Sigmoid colon (tissue), 6 donors: ENCODE measurements at regions not wholly inside any gene's neighbourhood (a gene's known extent, or its start where the extent isn't known, plus 50 kb on each side); places are given as distances from the start of the nearest gene placed in this dataset.

Experiments used
- DNase-seq: peaks from one replicate; pipeline ENCODE4 v3.0.0-alpha.2; 2019
- H3K27ac ChIP-seq, 4 donors: fragments of 200-600 bp; sonication (generic); one replicate each; pipeline ENCODE4 v1.5.1; 2016 to 2019; ENCODE audit warnings: mild to moderate bottlenecking in 1 of 4
- H3K27me3 ChIP-seq, 3 donors: fragments of 200-600 bp; sonication (generic); one replicate each; pipeline ENCODE4 v1.5.1; 2019; ENCODE audit warnings: mild to moderate bottlenecking in 1 of 3
- H3K36me3 ChIP-seq, 4 donors: fragments of 200-600 bp; sonication (generic); one replicate each; pipeline ENCODE4 v1.5.1; 2016 to 2019
- H3K4me1 ChIP-seq, 4 donors: fragments of 200-600 bp; sonication (generic); one replicate each; pipeline ENCODE4 v1.5.1; 2017 to 2019
- H3K4me3 ChIP-seq, 4 donors: fragments of 200-600 bp; sonication (generic); one replicate each; pipeline ENCODE4 v1.5.1; 2017 to 2019; ENCODE audit warnings: mild to moderate bottlenecking in 2 of 4, moderate library complexity in 1 of 4
- H3K9me3 ChIP-seq, 4 donors: fragments of 200-600 bp in 3 of 4; sonication (generic) in 3 of 4; one replicate each; pipeline versions ENCODE4 v1.5.1 to v1.6.1; 2013 to 2019
- CTCF ChIP-seq, 4 experiments: fragments of 450-650 bp in 3 of 4; fragments of 200-600 bp in 1 of 4; IDR thresholded peaks; one replicate each; pipeline ENCODE4 v1.5.1; 2016 to 2019; ENCODE audit warnings: antibody characterized with exemption in 4 of 4, mild to moderate bottlenecking in 3 of 4, moderate library complexity in 2 of 4
- EP300 ChIP-seq, 4 donors: sonication (generic); formaldehyde crosslinking; IDR thresholded peaks; one replicate each; pipeline ENCODE4 v1.6.1; 2017; ENCODE audit warnings: antibody characterized with exemption in 4 of 4
- POLR2A ChIP-seq, 2 donors: fragments of 450-650 bp; IDR thresholded peaks; one replicate each; pipeline ENCODE4 v1.6.1; 2016; ENCODE audit warnings: antibody characterized with exemption in 2 of 2, mild to moderate bottlenecking in 2 of 2, moderate library complexity in 2 of 2
- POLR2AphosphoS5 ChIP-seq, 4 donors: sonication (generic); formaldehyde crosslinking; IDR thresholded peaks; one replicate each; pipeline ENCODE4 v1.6.1; 2017; ENCODE audit warnings: antibody characterized with exemption in 4 of 4
- WGBS, 2 donors: extraction: QIAGEN DNeasy Blood & Tissue Kit; methylation state at CpG; one replicate each; pipeline ENCODE4 v1.1.7; 2013; 5-methylcytosine and 5-hydroxymethylcytosine counted together
- intact Hi-C: fragments of 100-400 bp; cut with DNase I; formaldehyde crosslinking; loops from one replicate; pipeline ENCODE4 v1.15.1; 2023
- donor health status: healthy with polysubstance abuse.
- donor health status: healthy.

- H3K4me3 ChIP-seq, result no peak overlapping the region
- no peak for DNase-seq
- H3K4me1 ChIP-seq, result peaks cover 0 to 36% (median 7%) of the 10 kb centered on the region in 4 donors
- intact Hi-C loops, result no loop called here
- H3K27ac ChIP-seq, result no peak overlapping the region
- H3K27me3 ChIP-seq, result no peaks in the 10 kb centered on the region
- H3K36me3 ChIP-seq, result no peaks in the 10 kb centered on the region
- no peak for TF ChIP-seq CTCF (IDR thresholded peaks at IDR 0.05)
- no peak for TF ChIP-seq POLR2A (IDR thresholded peaks at IDR 0.05)
- no peak for TF ChIP-seq POLR2AphosphoS5 (IDR thresholded peaks at IDR 0.05)
- TF ChIP-seq EP300 (IDR thresholded peaks at IDR 0.05), result no peak
- no peaks in the 10 kb centered on the region for H3K9me3 ChIP-seq
- 58 to 72% methylated on average over 14 of the region's 14 CpGs for WGBS, 2 donors
Measured at GRCh38 chr5:159514229-159514810, 184.0 kb upstream of the IL12B start.

- no peaks in the 10 kb centered on the region for H3K27me3 ChIP-seq
- H3K27ac ChIP-seq, result no peak overlapping the region
- TF ChIP-seq POLR2A (IDR thresholded peaks at IDR 0.05), result no peak
- TF ChIP-seq CTCF (IDR thresholded peaks at IDR 0.05), result no peak
- no peak for TF ChIP-seq EP300 (IDR thresholded peaks at IDR 0.05)
- no peak for TF ChIP-seq POLR2AphosphoS5 (IDR thresholded peaks at IDR 0.05)
- peaks cover 0 to 27% (median 7%) of the 10 kb centered on the region in 4 donors for H3K4me1 ChIP-seq
- no peak overlapping the region for H3K4me3 ChIP-seq
- H3K36me3 ChIP-seq, result no peaks in the 10 kb centered on the region
- intact Hi-C loops, result no loop called here
- H3K9me3 ChIP-seq, result no peaks in the 10 kb centered on the region
- WGBS, 2 donors, result 74 to 85% methylated on average over 4 of the region's 4 CpGs
- no peak for DNase-seq
Measured at GRCh38 chr5:159515197-159515596, 184.9 kb upstream of the IL12B start.

GRCh38 chr5:159515909-159516415 is 185.7 kb upstream of the IL12B start:
- WGBS, 2 donors, result 31 to 36% methylated on average over 10 of the region's 10 CpGs
- no peak for DNase-seq

GRCh38 chr5:159518371-159518770 is 188.1 kb upstream of the IL12B start:
- H3K4me3 ChIP-seq, result no peak overlapping the region
- H3K36me3 ChIP-seq, result no peaks in the 10 kb centered on the region
- no peaks in the 10 kb centered on the region for H3K9me3 ChIP-seq
- WGBS, 2 donors, result 64 to 79% methylated on average over 3 of the region's 3 CpGs
- peaks cover 0 to 15% (median 2%) of the 10 kb centered on the region in 4 donors for H3K4me1 ChIP-seq
- intact Hi-C loops, result no loop called here
- H3K27me3 ChIP-seq, result no peaks in the 10 kb centered on the region
- no peak for TF ChIP-seq POLR2A (IDR thresholded peaks at IDR 0.05)
- no peak for TF ChIP-seq POLR2AphosphoS5 (IDR thresholded peaks at IDR 0.05)
- no peak overlapping the region for H3K27ac ChIP-seq
- no peak for DNase-seq

More at GRCh38 chr5:159515909-159516415, 185.7 kb upstream of the IL12B start:
- no peaks in the 10 kb centered on the region for H3K9me3 ChIP-seq
- peak in 3 of 4 experiments; percentile 14 to 36 (median 35) for TF ChIP-seq CTCF (IDR thresholded peaks at IDR 0.05)
- no peak for TF ChIP-seq POLR2A (IDR thresholded peaks at IDR 0.05)
- TF ChIP-seq POLR2AphosphoS5 (IDR thresholded peaks at IDR 0.05), result no peak
- H3K4me1 ChIP-seq, result peaks cover 0 to 19% (median 2%) of the 10 kb centered on the region in 4 donors
- H3K36me3 ChIP-seq, result no peaks in the 10 kb centered on the region
- no peak overlapping the region for H3K27ac ChIP-seq
- intact Hi-C loops, result no loop called here
- H3K4me3 ChIP-seq, result no peak overlapping the region
- no peaks in the 10 kb centered on the region for H3K27me3 ChIP-seq

GRCh38 chr5:159519365-159519764 is 189.1 kb upstream of the IL12B start:
- H3K4me1 ChIP-seq, result peaks cover 0 to 10% (median 2%) of the 10 kb centered on the region in 4 donors
- no peak overlapping the region for H3K4me3 ChIP-seq
- TF ChIP-seq CTCF (IDR thresholded peaks at IDR 0.05), result no peak
- TF ChIP-seq EP300 (IDR thresholded peaks at IDR 0.05), result no peak
- TF ChIP-seq POLR2A (IDR thresholded peaks at IDR 0.05), result no peak
- TF ChIP-seq POLR2AphosphoS5 (IDR thresholded peaks at IDR 0.05), result no peak
- no peak for DNase-seq
- no peak overlapping the region for H3K27ac ChIP-seq
- no peaks in the 10 kb centered on the region for H3K9me3 ChIP-seq
- no peaks in the 10 kb centered on the region for H3K36me3 ChIP-seq
- H3K27me3 ChIP-seq, result no peaks in the 10 kb centered on the region
- intact Hi-C loops, result no loop called here
- 74 to 79% methylated on average over 7 of the region's 7 CpGs for WGBS, 2 donors
